ENCODE measurements at regions not wholly inside any gene's neighbourhood (a gene's known extent, or its start where the extent isn't known, plus 50 kb on each side); places are given as distances from the start of the nearest gene placed in this dataset.
"Not testable (repeated sequence)": the region's sequence is repeated elsewhere in the genome, so short reads cannot be mapped to it uniquely, and the experiment has no call there.

GRCh38 chr7:68866200-68866570 is 732.1 kb upstream of the AUTS2 start:
- 79% methylated on average over 4 of the region's 4 CpGs for WGBS
- H3K36me3 ChIP-seq, result no peaks in the 10 kb centered on the region
- TF ChIP-seq POLR2AphosphoS5 (IDR thresholded peaks at IDR 0.05), result no peak
- TF ChIP-seq EP300 (IDR thresholded peaks at IDR 0.05), result no peak
- no peak for TF ChIP-seq POLR2A (IDR thresholded peaks at IDR 0.05)
- no peak for TF ChIP-seq CTCF (IDR thresholded peaks at IDR 0.05)
- no peak for DNase-seq (ENCODE audit: low spot score in 2 of 2)
- H3K4me1 ChIP-seq, result no peaks in the 10 kb centered on the region
- H3K4me3 ChIP-seq, result no peak overlapping the region
- no peaks in the 10 kb centered on the region for H3K27me3 ChIP-seq
- no peak overlapping the region for H3K27ac ChIP-seq
- H3K9me3 ChIP-seq, result no peaks in the 10 kb centered on the region

- 71% methylated on average over 3 of the region's 3 CpGs for WGBS
- DNase-seq (ENCODE audit: low spot score in 2 of 2); H3K36me3 ChIP-seq; H3K27me3 ChIP-seq; H3K9me3 ChIP-seq; H3K4me3 ChIP-seq; H3K4me1 ChIP-seq; H3K27ac ChIP-seq: not testable (repeated sequence)
These were observed 731.6 kb upstream of the AUTS2 start for GRCh38 chr7:68866721-68867120.

GRCh38 chr7:68868978-68869377 is 729.3 kb upstream of the AUTS2 start:
- 72% methylated on average over 6 of the region's 6 CpGs for WGBS
- no peak overlapping the region for H3K4me3 ChIP-seq
- DNase-seq (ENCODE audit: low spot score in 2 of 2), result no peak
- no peaks in the 10 kb centered on the region for H3K36me3 ChIP-seq
- TF ChIP-seq POLR2A (IDR thresholded peaks at IDR 0.05), result no peak
- TF ChIP-seq POLR2AphosphoS5 (IDR thresholded peaks at IDR 0.05), result no peak
- no peak for TF ChIP-seq CTCF (IDR thresholded peaks at IDR 0.05)
- no peak for TF ChIP-seq EP300 (IDR thresholded peaks at IDR 0.05)
- H3K4me1 ChIP-seq, result no peaks in the 10 kb centered on the region
- H3K27ac ChIP-seq, result no peak overlapping the region
- H3K27me3 ChIP-seq, result peaks cover 8% of the 10 kb centered on the region
- H3K9me3 ChIP-seq, result no peaks in the 10 kb centered on the region

GRCh38 chr7:68873616-68874015 is 724.7 kb upstream of the AUTS2 start:
- no peaks in the 10 kb centered on the region for H3K9me3 ChIP-seq
- H3K4me1 ChIP-seq, result no peaks in the 10 kb centered on the region
- no peak overlapping the region for H3K27ac ChIP-seq
- DNase-seq (ENCODE audit: low spot score in 2 of 2), result no peak
- H3K27me3 ChIP-seq, result peaks cover 8% of the 10 kb centered on the region
- whole genome bisulfite sequencing, result 92% methylated on average over 5 of the region's 5 CpGs
- no peak overlapping the region for H3K4me3 ChIP-seq
- no peaks in the 10 kb centered on the region for H3K36me3 ChIP-seq
- no peak for TF ChIP-seq EP300 (IDR thresholded peaks at IDR 0.05)
- no peak for TF ChIP-seq POLR2A (IDR thresholded peaks at IDR 0.05)
- no peak for TF ChIP-seq POLR2AphosphoS5 (IDR thresholded peaks at IDR 0.05)
- no peak for TF ChIP-seq CTCF (IDR thresholded peaks at IDR 0.05)

- Histone ChIP-seq H3K4me1 (no peaks in the 10 kb centered on the region), H3K4me3 (no peak overlapping the region), H3K27me3 (peaks cover 8% of the 10 kb centered on the region), H3K9me3 (no peaks in the 10 kb centered on the region), H3K27ac (no peak overlapping the region), H3K36me3 (no peaks in the 10 kb centered on the region)
- DNase-seq (ENCODE audit: low spot score in 2 of 2), result no peak
- no peak for TF ChIP-seq POLR2A (IDR thresholded peaks at IDR 0.05)
- TF ChIP-seq CTCF (IDR thresholded peaks at IDR 0.05), result no peak
- TF ChIP-seq POLR2AphosphoS5 (IDR thresholded peaks at IDR 0.05), result no peak
- no peak for TF ChIP-seq EP300 (IDR thresholded peaks at IDR 0.05)
- 84% methylated on average over 2 of the region's 2 CpGs for WGBS
These were observed 722.4 kb upstream of the AUTS2 start for GRCh38 chr7:68875857-68876256.

- H3K4me1 ChIP-seq; H3K27me3 ChIP-seq; H3K36me3 ChIP-seq; DNase-seq (ENCODE audit: low spot score in 2 of 2); H3K4me3 ChIP-seq; H3K9me3 ChIP-seq; H3K27ac ChIP-seq: not testable (repeated sequence)
- 94% methylated on average over 1 of the region's 1 CpG for WGBS
These were observed 711.2 kb upstream of the AUTS2 start for GRCh38 chr7:68887116-68887515.
